A549 (cell line): ENCODE measurements at regions not wholly inside any gene's neighbourhood (a gene's known extent, or its start where the extent isn't known, plus 50 kb on each side); places are given as distances from the start of the nearest gene placed in this dataset.

Experiments
- ATAC-seq, 2 experiments: fragments of 200-7000 bp in 1 of 2; fragments of >200 bp in 1 of 2; cut with Nextera tagmentation in 1 of 2; cut with Tn5 transposase in 1 of 2; 3 replicates each; pipeline versions ENCODE4 v1.8.0 to v1.9.1; 2018 to 2020; ENCODE audit warnings: mild to moderate bottlenecking in 1 of 2, moderate library complexity in 1 of 2
- CTCF ChIA-PET: fragments of 300-600 bp; sonication (Branson Sonifier 250); formaldehyde crosslinking; extraction: SDS; loops from one replicate; lab custom pipeline; 2021; ENCODE audit warnings: antibody characterized with exemption, inconsistent platforms; lab: Yijun Ruan, JAX
- POLR2A ChIA-PET: fragments of 350-600 bp; formaldehyde crosslinking; extraction: SDS; loops from one replicate; lab custom pipeline; 2021; ENCODE audit warnings: antibody characterized with exemption, inconsistent platforms; lab: Yijun Ruan, JAX
- DNase-seq, 2 experiments: peaks; one replicate each; pipeline versions ENCODE4 v3.0.0 to v3.0.0-alpha.2; 2011 to 2016; ENCODE audit warnings: low read depth in 1 of 2, low spot score in 1 of 2
- FAIRE-seq: peaks from 2 replicates; lab custom pipeline; 2011; peaks lifted over from hg19 to GRCh38; lab: Jason Lieb, UNC
- H3K27ac ChIP-seq, 2 experiments: fragments of >200 bp; sonication (Bioruptor Twin); formaldehyde crosslinking; 3 replicates each; pipeline ENCODE4 v1.5.1; 2016 to 2017
- H3K4me1 ChIP-seq: fragments of >200 bp; sonication (Bioruptor Twin); formaldehyde crosslinking; 3 replicates; pipeline ENCODE4 v1.6.1; 2016
- H3K4me2 ChIP-seq: fragments of >200 bp; sonication (Bioruptor Twin); formaldehyde crosslinking; 3 replicates; pipeline ENCODE4 v1.6.1; 2016
- H3K4me3 ChIP-seq: fragments of >200 bp; sonication (Bioruptor Twin); formaldehyde crosslinking; 3 replicates; pipeline ENCODE4 v1.5.1; 2016
- H3K9me3 ChIP-seq: fragments of >200 bp; sonication (Bioruptor Twin); formaldehyde crosslinking; 3 replicates; pipeline ENCODE4 v1.6.1; 2016
- BHLHE40 ChIP-seq: IDR thresholded peaks from 2 replicates; pipeline ENCODE4 v1.6.1; 2012; ENCODE audit warnings: low read depth, low read length, inconsistent platforms
- CBX2 ChIP-seq: fragments of 200-600 bp; sonication (generic); IDR thresholded peaks from 2 replicates; pipeline ENCODE4 v1.6.1; 2016; ENCODE audit warnings: low read depth, mild to moderate bottlenecking, borderline replicate concordance
- CHD2 ChIP-seq: fragments of 150-350 bp; IDR thresholded peaks from 2 replicates; pipeline ENCODE4 v1.6.1; 2014; ENCODE audit warnings: low read length; ENCODE audit not compliant: partially characterized antibody
- FOXS1 ChIP-seq: fragments of 250-450 bp; sonication (Bioruptor Pico); IDR thresholded peaks from 2 replicates; pipeline ENCODE4 v1.5.0; 2020; ENCODE audit warnings: mild to moderate bottlenecking, moderate library complexity
- GATA3 ChIP-seq: IDR thresholded peaks from 2 replicates; pipeline ENCODE4 v1.6.1; 2012; ENCODE audit warnings: borderline replicate concordance
- HDAC2 ChIP-seq: fragments of 200-600 bp; sonication (generic); IDR thresholded peaks from 2 replicates; pipeline ENCODE4 v1.6.1; 2016
- HEYL ChIP-seq: fragments of 250-450 bp; sonication (Bioruptor Pico); IDR thresholded peaks from 2 replicates; pipeline ENCODE4 v1.8.0; 2021; ENCODE audit warnings: mild to moderate bottlenecking, moderate library complexity
- JUN ChIP-seq, 2 experiments: fragments of >200 bp; sonication (Bioruptor Twin); formaldehyde crosslinking; IDR thresholded peaks; 2 replicates in 1 of 2; 3 replicates in 1 of 2; pipeline ENCODE4 v1.6.1; 2016 to 2017
- JUNB ChIP-seq: fragments of >200 bp; sonication (Bioruptor Twin); formaldehyde crosslinking; IDR thresholded peaks from 2 replicates; pipeline ENCODE4 v1.6.1; 2016
- KDM5A ChIP-seq: fragments of 200-600 bp; sonication (generic); IDR thresholded peaks from 2 replicates; pipeline ENCODE4 v1.6.1; 2016; ENCODE audit warnings: antibody characterized with exemption, mild to moderate bottlenecking
- MYC ChIP-seq: IDR thresholded peaks from 2 replicates; pipeline ENCODE4 v1.6.1; 2012; ENCODE audit warnings: mild to moderate bottlenecking, inconsistent platforms, low read length, improper control_type of control experiment, borderline replicate concordance
- PHF8 ChIP-seq: fragments of 200-600 bp; sonication (generic); IDR thresholded peaks from 2 replicates; pipeline ENCODE4 v1.6.1; 2016; ENCODE audit warnings: low read depth, mild to moderate bottlenecking, antibody characterized with exemption, moderate library complexity, borderline replicate concordance
- POLR2A ChIP-seq: IDR thresholded peaks from 2 replicates; pipeline ENCODE4 v1.6.1; 2012; ENCODE audit warnings: mild to moderate bottlenecking, low read length
- POLR2AphosphoS2 ChIP-seq: conservative IDR thresholded peaks from 2 replicates; pipeline ENCODE4 v1.6.1; 2012; ENCODE audit warnings: low read length, improper control_type of control experiment, inconsistent platforms
- RAD21 ChIP-seq, 2 experiments: fragments of >200 bp in 1 of 2; sonication (Bioruptor Twin) in 1 of 2; formaldehyde crosslinking in 1 of 2; IDR thresholded peaks in 1 of 2; conservative IDR thresholded peaks in 1 of 2; 2 replicates in 1 of 2; 3 replicates in 1 of 2; pipeline ENCODE4 v1.6.1; 2012 to 2018; ENCODE audit warnings: inconsistent platforms in 1 of 2
- RCOR1 ChIP-seq: fragments of 150-350 bp; IDR thresholded peaks from 2 replicates; pipeline ENCODE4 v1.6.1; 2014; ENCODE audit warnings: antibody characterized with exemption, low read length, low read depth
- SMC3 ChIP-seq: fragments of >200 bp; sonication (Bioruptor Twin); formaldehyde crosslinking; IDR thresholded peaks from 3 replicates; pipeline ENCODE4 v1.6.1; 2018; ENCODE audit warnings: inconsistent platforms
- ZNF302 ChIP-seq: fragments of 250-450 bp; sonication (Bioruptor Pico); IDR thresholded peaks from 2 replicates; pipeline ENCODE4 v1.9.0; 2021; ENCODE audit warnings: inconsistent platforms, mild to moderate bottlenecking, moderate library complexity
- WGBS: methylation state at CpG from one replicate; pipeline ENCODE4 v1.1.6; 2017; ENCODE audit errors: missing lambda C conversion rate; 5-methylcytosine and 5-hydroxymethylcytosine counted together
- TF ChIP-seq, protein P1 (sequence below): fragments of >200 bp; sonication (Bioruptor Twin); formaldehyde crosslinking; IDR thresholded peaks from 2 replicates; pipeline ENCODE4 v1.6.1; 2016
- TF ChIP-seq, protein P2 (sequence below): fragments of 150-350 bp; IDR thresholded peaks from 2 replicates; pipeline ENCODE4 v1.6.1; 2014; ENCODE audit warnings: low read depth, mild to moderate bottlenecking, low read length
- TF ChIP-seq, protein P3 (sequence below): IDR thresholded peaks from 2 replicates; pipeline ENCODE4 v1.6.1; 2012
- TF ChIP-seq, protein P4 (sequence below): fragments of >200 bp; sonication (Bioruptor Twin); formaldehyde crosslinking; IDR thresholded peaks from 3 replicates; pipeline ENCODE4 v1.6.1; 2016
- TF ChIP-seq, protein P5 (sequence below): fragments of 200-600 bp; sonication (generic); IDR thresholded peaks from 2 replicates; pipeline ENCODE4 v1.6.1; 2016; ENCODE audit warnings: antibody characterized with exemption, mild to moderate bottlenecking, moderate library complexity

DNA sequence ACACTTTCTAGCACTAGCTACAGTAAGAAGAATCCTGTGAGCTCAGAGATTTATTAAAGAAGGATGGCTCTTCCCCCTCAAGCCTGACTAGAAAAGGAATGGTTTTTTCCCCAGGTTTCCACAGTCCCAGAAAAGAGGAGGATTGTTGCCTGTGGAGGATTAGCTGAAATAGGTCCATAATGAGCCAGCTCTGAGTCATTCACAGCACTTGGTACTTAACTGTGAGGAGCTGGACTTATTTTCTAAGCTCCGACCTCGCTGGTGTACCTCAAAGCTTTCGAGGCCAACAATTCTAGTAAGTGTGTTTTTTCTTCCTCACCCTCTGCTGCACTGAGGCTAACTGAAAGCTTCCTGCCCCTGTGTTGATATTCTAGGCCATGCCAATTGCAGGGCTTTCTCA is 222.5 kb upstream of the IL12B start:
- TF ChIP-seq MYC: no peak
- TF ChIP-seq JUNB: no peak
- no peak for TF ChIP-seq SMC3
- TF ChIP-seq, protein P1, sequence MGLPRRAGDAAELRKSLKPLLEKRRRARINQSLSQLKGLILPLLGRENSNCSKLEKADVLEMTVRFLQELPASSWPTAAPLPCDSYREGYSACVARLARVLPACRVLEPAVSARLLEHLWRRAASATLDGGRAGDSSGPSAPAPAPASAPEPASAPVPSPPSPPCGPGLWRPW: no peak
- TF ChIP-seq, protein P2, sequence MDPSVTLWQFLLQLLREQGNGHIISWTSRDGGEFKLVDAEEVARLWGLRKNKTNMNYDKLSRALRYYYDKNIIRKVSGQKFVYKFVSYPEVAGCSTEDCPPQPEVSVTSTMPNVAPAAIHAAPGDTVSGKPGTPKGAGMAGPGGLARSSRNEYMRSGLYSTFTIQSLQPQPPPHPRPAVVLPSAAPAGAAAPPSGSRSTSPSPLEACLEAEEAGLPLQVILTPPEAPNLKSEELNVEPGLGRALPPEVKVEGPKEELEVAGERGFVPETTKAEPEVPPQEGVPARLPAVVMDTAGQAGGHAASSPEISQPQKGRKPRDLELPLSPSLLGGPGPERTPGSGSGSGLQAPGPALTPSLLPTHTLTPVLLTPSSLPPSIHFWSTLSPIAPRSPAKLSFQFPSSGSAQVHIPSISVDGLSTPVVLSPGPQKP: no peak
- no peak for TF ChIP-seq POLR2AphosphoS2
- TF ChIP-seq RCOR1: no peak
- TF ChIP-seq, protein P3, sequence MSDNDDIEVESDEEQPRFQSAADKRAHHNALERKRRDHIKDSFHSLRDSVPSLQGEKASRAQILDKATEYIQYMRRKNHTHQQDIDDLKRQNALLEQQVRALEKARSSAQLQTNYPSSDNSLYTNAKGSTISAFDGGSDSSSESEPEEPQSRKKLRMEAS: no peak
- WGBS: 65% methylated on average over 3 of the region's 3 CpGs
- no peak overlapping the region for H3K4me2 ChIP-seq
- ChIA-PET POLR2A (no interaction called here), CTCF (interaction anchor here (1.3 kb wide), 1 partner anchor 12 kb away, joined by 3 read pairs; no protein-coding TSS in a partner anchor)
- no peak overlapping the region for H3K27ac ChIP-seq
- H3K4me1 ChIP-seq: no peaks in the 10 kb centered on the region
- ATAC-seq (no peak), FAIRE-seq (no peak), DNase-seq (no peak)
- no peak overlapping the region for H3K4me3 ChIP-seq
- H3K9me3 ChIP-seq: 0 out of 3 replicates have a peak, but pooled peaks cover under 1% of the 10 kb centered on the region

DNA sequence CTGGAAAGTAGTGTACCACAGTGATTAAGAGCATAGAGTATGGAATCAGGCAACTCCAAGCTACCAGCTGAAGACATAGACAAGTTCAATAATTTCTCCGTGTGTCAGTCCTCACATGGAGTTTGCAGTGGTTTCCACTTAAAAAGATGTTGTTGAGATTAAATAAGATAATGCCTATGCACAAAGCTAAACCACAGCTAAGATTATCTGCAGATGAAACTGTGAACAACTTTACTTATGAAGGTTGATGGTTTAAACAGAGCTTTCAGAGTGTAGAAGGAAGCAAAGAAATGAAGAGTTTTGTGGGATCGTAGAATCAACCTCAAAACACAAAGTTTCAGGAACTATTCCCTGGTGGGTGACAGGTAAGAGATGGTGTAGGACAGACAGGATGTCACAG is 223.5 kb upstream of the IL12B start:
- CTCF ChIA-PET: interaction anchor here (1.6 kb wide), 1 partner anchor 15 kb away, joined by 4 read pairs; no protein-coding TSS in a partner anchor
- H3K4me3 ChIP-seq: no peak overlapping the region
- no peak overlapping the region for H3K4me2 ChIP-seq
- no peak overlapping the region for H3K27ac ChIP-seq
- DNase-seq: no peak
- POLR2A ChIA-PET: no interaction called here
- TF ChIP-seq HEYL (CRISPR knock-in tag) (no peak), JUN (IDR thresholded peaks at IDR 0.05) (no peak), RCOR1 (no peak), HDAC2 (no peak), POLR2A (no peak), PHF8 (no peak), FOXS1 (CRISPR knock-in tag) (no peak), ZNF302 (CRISPR knock-in tag) (no peak), BHLHE40 (no peak), RAD21 (conservative IDR thresholded peaks at IDR 0.05 in 1 of 2, IDR thresholded peaks at IDR 0.05 in 1 of 2) (no peak), CHD2 (no peak), CBX2 (no peak), POLR2AphosphoS2 (no peak), JUNB (no peak), GATA3 (no peak), KDM5A (no peak)
- TF ChIP-seq, protein P1: no peak
- TF ChIP-seq, protein P4, sequence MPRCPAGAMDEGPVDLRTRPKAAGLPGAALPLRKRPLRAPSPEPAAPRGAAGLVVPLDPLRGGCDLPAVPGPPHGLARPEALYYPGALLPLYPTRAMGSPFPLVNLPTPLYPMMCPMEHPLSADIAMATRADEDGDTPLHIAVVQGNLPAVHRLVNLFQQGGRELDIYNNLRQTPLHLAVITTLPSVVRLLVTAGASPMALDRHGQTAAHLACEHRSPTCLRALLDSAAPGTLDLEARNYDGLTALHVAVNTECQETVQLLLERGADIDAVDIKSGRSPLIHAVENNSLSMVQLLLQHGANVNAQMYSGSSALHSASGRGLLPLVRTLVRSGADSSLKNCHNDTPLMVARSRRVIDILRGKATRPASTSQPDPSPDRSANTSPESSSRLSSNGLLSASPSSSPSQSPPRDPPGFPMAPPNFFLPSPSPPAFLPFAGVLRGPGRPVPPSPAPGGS: no peak
- TF ChIP-seq, protein P5, sequence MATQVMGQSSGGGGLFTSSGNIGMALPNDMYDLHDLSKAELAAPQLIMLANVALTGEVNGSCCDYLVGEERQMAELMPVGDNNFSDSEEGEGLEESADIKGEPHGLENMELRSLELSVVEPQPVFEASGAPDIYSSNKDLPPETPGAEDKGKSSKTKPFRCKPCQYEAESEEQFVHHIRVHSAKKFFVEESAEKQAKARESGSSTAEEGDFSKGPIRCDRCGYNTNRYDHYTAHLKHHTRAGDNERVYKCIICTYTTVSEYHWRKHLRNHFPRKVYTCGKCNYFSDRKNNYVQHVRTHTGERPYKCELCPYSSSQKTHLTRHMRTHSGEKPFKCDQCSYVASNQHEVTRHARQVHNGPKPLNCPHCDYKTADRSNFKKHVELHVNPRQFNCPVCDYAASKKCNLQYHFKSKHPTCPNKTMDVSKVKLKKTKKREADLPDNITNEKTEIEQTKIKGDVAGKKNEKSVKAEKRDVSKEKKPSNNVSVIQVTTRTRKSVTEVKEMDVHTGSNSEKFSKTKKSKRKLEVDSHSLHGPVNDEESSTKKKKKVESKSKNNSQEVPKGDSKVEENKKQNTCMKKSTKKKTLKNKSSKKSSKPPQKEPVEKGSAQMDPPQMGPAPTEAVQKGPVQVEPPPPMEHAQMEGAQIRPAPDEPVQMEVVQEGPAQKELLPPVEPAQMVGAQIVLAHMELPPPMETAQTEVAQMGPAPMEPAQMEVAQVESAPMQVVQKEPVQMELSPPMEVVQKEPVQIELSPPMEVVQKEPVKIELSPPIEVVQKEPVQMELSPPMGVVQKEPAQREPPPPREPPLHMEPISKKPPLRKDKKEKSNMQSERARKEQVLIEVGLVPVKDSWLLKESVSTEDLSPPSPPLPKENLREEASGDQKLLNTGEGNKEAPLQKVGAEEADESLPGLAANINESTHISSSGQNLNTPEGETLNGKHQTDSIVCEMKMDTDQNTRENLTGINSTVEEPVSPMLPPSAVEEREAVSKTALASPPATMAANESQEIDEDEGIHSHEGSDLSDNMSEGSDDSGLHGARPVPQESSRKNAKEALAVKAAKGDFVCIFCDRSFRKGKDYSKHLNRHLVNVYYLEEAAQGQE: no peak
- TF ChIP-seq, protein P3: no peak
- TF ChIP-seq, all 56 proteins: peak for 0
- FAIRE-seq (no peak), ATAC-seq (no peak)
- Histone ChIP-seq H3K4me1 (no peaks in the 10 kb centered on the region), H3K9me3 (no peaks in the 10 kb centered on the region)
- 84% methylated on average over 2 of the region's 2 CpGs for WGBS
